Endothelial cell of umbilical vein (primary cell): ENCODE measurements at regions not wholly inside any gene's neighbourhood (a gene's known extent, or its start where the extent isn't known, plus 50 kb on each side); places are given as distances from the start of the nearest gene placed in this dataset.

Source experiments
- CTCF ChIP-seq, 2 donors: IDR thresholded peaks; 1 replicate in 1 of 2; 2 replicates in 1 of 2; pipeline ENCODE4 v1.5.1; 2011; ENCODE audit warnings: low read length in 2 of 2, mild to moderate bottlenecking in 2 of 2, moderate library complexity in 2 of 2, control low read depth in 1 of 2, inconsistent platforms in 1 of 2, low read depth in 1 of 2; ENCODE audit not compliant: insufficient read depth in 1 of 2; ENCODE audit errors: extremely low read depth in 1 of 2
- EZH2 ChIP-seq: IDR thresholded peaks from 2 replicates; pipeline ENCODE4 v1.6.1; 2012; ENCODE audit warnings: borderline replicate concordance, low read depth, mild to moderate bottlenecking, moderate library complexity, low read length, inconsistent platforms; ENCODE audit not compliant: severe bottlenecking
- MYC ChIP-seq: IDR thresholded peaks from one replicate; pipeline ENCODE4 v1.6.1; 2011; ENCODE audit warnings: mild to moderate bottlenecking, low read depth, low read length
- POLR2A ChIP-seq: IDR thresholded peaks from 2 replicates; pipeline ENCODE4 v1.6.1; 2012; ENCODE audit warnings: low read depth, mild to moderate bottlenecking, control low read depth, low read length
- POLR2AphosphoS5 ChIP-seq: IDR thresholded peaks from 2 replicates; pipeline ENCODE4 v1.6.1; 2012; ENCODE audit warnings: low read depth, mild to moderate bottlenecking, control low read depth, low read length, moderate library complexity; ENCODE audit not compliant: insufficient read depth

DNA sequence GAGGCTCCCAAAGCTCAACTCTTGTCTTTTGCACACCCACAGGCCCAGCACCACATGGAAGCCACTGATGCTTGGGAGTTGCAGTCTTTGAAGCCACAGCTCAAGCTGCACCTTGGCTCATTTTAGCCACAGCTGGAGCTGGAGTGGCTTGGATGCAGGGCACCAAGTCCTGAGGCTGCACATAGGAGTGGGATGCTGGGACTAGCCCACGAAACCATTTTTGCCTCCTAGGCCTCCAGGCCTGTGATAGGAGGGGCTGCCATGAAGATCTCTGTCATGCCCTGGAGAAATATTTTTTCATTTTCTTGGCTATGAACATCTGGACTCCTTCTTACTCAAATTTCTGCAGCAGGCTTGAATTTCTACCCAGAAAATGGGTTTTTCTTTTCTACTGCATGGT is 438.5 kb upstream of the TNC start:
- TF ChIP-seq CTCF (IDR thresholded peaks at IDR 0.05; ENCODE audit: extremely low read depth in 1 of 2, insufficient read depth in 1 of 2, low read depth in 1 of 2, low read length in 2 of 2) = no peak
- TF ChIP-seq POLR2A = no peak
- TF ChIP-seq EZH2 = no peak
- no peak for TF ChIP-seq MYC
- no peak for TF ChIP-seq POLR2AphosphoS5
